HUES64 (cell line): ENCODE measurements at regions not wholly inside any gene's neighbourhood (a gene's known extent, or its start where the extent isn't known, plus 50 kb on each side); places are given as distances from the start of the nearest gene placed in this dataset.

Experiments
- H3K27ac ChIP-seq: 2 replicates; pipeline ENCODE4 v1.7.0; 2013; ENCODE audit warnings: low read depth, low read length, inconsistent platforms
- H3K27me3 ChIP-seq: 2 replicates; pipeline ENCODE4 v1.6.1; 2013; ENCODE audit warnings: mild to moderate bottlenecking, low read length; ENCODE audit not compliant: insufficient read depth
- H3K36me3 ChIP-seq: 2 replicates; pipeline ENCODE4 v1.6.1; 2013; ENCODE audit warnings: mild to moderate bottlenecking, low read length; ENCODE audit not compliant: insufficient read depth
- H3K4me1 ChIP-seq: 2 replicates; pipeline ENCODE4 v1.6.1; 2013; ENCODE audit warnings: mild to moderate bottlenecking, low read length, moderate library complexity; ENCODE audit not compliant: insufficient read depth
- H3K4me3 ChIP-seq: 2 replicates; pipeline ENCODE4 v1.5.1; 2013; ENCODE audit warnings: mild to moderate bottlenecking, low read length, moderate library complexity
- H3K9ac ChIP-seq: 2 replicates; pipeline ENCODE4 v1.6.1; 2013; ENCODE audit warnings: mild to moderate bottlenecking, low read depth, low read length
- H3K9me3 ChIP-seq: 2 replicates; pipeline ENCODE4 v1.6.1; 2013; ENCODE audit warnings: low read depth, low read length; ENCODE audit not compliant: insufficient read depth
- WGBS: fragments of 150-250, 120-280 bp; methylation state at CpG from one replicate; pipeline ENCODE4 v1.1.7; 2013; ENCODE audit warnings: missing lambda C conversion rate; 5-methylcytosine and 5-hydroxymethylcytosine counted together

DNA sequence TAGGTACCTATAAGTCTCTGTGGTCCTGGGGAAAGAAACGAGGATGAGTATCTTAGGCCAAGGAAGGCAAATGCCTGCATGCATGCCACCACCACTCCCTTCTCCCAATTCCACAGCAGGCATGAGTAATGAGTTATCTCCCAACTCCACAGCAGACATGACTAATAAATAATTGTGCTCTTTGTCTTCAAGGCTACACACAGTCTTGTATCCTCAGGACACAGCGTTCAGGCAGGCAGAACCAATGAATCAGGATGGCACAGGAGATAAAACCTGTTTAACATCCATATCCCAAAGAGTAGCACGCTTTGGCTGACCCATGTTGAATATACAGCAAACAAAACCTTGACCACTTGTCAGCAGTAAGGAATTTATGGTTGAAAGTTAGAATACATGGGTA, 229.7 kb upstream of the NFE2L3 start:
- Histone ChIP-seq H3K9ac (no peak overlapping the region), H3K4me3 (no peak overlapping the region), H3K36me3 (no peaks in the 10 kb centered on the region), H3K27me3 (no peaks in the 10 kb centered on the region; the same call in 1 of the 2 replicates), H3K9me3 (no peaks in the 10 kb centered on the region), H3K4me1 (no peaks in the 10 kb centered on the region), H3K27ac (no peak overlapping the region)
- 84% methylated on average over 3 of the region's 3 CpGs for whole genome bisulfite sequencing

DNA sequence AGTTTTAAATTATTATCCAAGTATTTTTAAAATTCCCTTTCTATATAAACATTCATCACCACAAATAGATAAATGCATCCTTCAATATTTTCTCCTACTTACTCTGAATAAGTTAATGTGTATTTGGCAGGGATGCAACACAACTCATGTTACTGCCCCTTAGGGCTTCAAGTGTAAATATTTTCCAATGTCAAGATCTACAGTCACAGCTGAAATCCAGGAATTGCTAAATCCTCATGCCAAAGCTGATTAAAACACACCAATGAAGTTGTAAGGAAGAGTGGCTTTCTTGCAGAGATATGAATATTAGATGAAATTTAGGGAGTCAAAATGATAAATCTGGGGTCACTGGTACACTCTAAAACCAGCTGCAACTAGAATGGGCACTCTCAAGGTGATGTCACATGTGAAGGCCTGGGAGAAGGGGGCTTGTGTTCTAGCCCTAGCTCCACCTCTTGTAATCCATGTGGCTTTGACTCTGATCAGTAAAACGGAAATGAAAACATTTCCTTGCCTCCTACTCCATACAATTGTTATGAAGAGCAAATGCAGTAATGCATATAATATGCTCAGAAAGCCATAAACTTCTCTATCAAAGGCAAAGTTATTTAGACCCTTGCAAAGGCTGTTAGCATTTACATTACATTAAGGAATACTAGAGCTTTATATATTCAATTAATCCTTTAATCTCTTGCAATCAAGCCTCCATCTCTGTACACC, 228.1 kb upstream of the NFE2L3 start:
- 100% methylated on average over 1 of the region's 1 CpG for WGBS
- Histone ChIP-seq H3K9ac (no peak overlapping the region), H3K27ac (no peak overlapping the region)

DNA sequence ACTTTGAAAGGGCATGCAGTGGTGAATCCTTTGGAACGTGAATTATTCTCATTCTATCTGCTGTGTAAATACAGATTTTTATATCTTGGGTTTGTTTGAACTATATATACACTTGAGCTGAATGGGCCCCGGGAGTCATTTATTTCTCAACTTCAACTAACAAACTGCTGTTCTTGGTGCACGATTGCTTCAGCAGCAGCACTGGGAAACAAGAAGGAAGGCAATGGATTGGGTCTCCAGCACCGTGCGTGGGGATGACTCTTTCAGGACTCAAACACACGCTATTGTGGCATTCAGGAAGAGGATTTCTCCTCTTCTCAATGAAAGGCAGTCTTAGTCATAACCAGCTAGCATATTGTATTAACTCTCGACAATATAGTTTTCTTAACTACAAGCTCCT, 226.0 kb upstream of the NFE2L3 start:
- Histone ChIP-seq H3K9me3 (no peaks in the 10 kb centered on the region), H3K9ac (no peak overlapping the region), H3K36me3 (no peaks in the 10 kb centered on the region), H3K4me1 (no peaks in the 10 kb centered on the region), H3K27ac (no peak overlapping the region), H3K4me3 (no peak overlapping the region), H3K27me3 (no peaks in the 10 kb centered on the region; the same call in 1 of the 2 replicates)
- WGBS: 74% methylated on average over 5 of the region's 7 CpGs

More for the DNA sequence above, 228.1 kb upstream of the NFE2L3 start:
- no peaks in the 10 kb centered on the region for H3K9me3 ChIP-seq
- H3K27me3 ChIP-seq: no peaks in the 10 kb centered on the region; the same call in 1 of the 2 replicates
- no peaks in the 10 kb centered on the region for H3K36me3 ChIP-seq
- no peak overlapping the region for H3K4me3 ChIP-seq
- H3K4me1 ChIP-seq: no peaks in the 10 kb centered on the region

DNA sequence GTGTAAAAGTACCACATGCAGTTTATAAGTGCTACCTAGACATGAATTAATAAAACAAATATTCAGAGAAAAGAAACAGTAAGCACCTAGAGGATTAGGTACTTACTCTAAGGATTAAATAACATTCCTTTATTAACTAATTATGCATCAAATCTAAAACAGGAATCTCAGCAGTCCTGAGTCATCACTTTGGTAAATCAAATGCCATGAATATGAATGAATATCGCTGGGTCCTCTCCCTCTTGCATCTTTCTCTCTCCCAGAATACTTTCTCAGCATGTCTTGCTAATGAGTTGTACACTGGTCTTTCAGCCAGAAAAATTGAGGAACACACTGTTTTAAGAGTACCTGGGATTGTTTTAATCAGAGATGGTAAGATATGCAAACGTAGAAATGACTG, 225.5 kb upstream of the NFE2L3 start:
- Histone ChIP-seq H3K4me3 (no peak overlapping the region), H3K27ac (no peak overlapping the region), H3K9me3 (no peaks in the 10 kb centered on the region), H3K27me3 (no peaks in the 10 kb centered on the region; the same call in 1 of the 2 replicates), H3K4me1 (no peaks in the 10 kb centered on the region), H3K36me3 (no peaks in the 10 kb centered on the region), H3K9ac (no peak overlapping the region)
- 93% methylated on average over 2 of the region's 2 CpGs for WGBS

DNA sequence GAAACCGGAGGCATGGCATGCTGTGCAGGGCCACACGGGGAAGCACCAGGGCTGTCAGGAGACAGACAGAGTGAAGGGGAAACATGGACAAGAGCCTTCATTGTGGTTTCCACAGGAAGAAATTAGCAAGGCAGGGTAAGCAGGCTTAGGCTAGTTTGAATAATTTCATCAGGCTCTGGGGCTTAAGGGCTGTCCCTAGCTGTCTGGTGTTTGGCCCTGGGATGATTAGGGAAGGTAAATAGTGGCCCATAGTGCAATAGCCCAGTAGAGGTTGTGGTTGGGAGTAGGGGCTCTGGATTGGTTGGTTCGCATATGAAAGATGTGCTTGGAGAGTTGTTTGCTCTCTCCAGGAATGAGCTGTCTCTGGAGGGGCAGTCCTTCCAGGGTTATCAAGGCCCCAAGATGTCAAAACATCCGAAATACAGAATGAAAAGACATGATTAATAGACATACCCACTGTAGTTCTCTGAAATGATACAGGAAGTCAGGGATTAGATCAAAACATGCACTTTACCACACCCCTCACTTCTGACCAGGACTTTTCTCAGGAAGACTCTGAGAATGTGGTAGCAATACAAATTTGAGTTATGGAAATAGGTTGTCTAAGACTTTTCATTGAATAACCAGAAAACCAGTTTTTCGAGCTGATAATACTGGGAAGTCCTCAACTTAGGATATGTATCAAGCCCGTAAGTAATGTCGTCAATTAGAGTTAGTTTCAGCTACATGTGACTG, 224.9 kb upstream of the NFE2L3 start:
- Histone ChIP-seq H3K36me3 (no peaks in the 10 kb centered on the region), H3K9me3 (no peaks in the 10 kb centered on the region), H3K9ac (no peak overlapping the region), H3K4me1 (no peaks in the 10 kb centered on the region), H3K27ac (no peak overlapping the region), H3K4me3 (no peak overlapping the region), H3K27me3 (no peaks in the 10 kb centered on the region)
- 89% methylated on average over 7 of the region's 7 CpGs for WGBS

DNA sequence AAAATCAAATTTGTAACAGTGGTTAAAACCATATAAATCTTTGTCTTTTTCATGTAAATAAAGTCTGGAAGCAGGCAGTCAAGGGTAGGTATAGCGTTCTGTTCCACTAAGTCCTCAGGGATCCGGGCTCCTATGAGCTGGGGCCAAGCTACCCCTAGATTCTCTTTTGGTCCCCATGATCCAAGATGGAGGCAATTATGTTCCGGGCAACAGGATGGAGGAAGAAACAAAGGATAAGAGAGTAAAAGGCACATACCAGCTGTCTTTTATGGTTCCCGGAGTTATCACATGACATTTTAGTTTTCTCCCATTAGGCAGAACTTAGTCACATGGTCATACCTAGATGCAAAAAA, 224.4 kb upstream of the NFE2L3 start:
- no peaks in the 10 kb centered on the region for H3K36me3 ChIP-seq
- no peak overlapping the region for H3K9ac ChIP-seq
- H3K27ac ChIP-seq: no peak overlapping the region
- 96% methylated on average over 4 of the region's 4 CpGs for WGBS
- no peak overlapping the region for H3K4me3 ChIP-seq
- no peaks in the 10 kb centered on the region for H3K27me3 ChIP-seq
- H3K4me1 ChIP-seq: no peaks in the 10 kb centered on the region
- H3K9me3 ChIP-seq: no peaks in the 10 kb centered on the region

DNA sequence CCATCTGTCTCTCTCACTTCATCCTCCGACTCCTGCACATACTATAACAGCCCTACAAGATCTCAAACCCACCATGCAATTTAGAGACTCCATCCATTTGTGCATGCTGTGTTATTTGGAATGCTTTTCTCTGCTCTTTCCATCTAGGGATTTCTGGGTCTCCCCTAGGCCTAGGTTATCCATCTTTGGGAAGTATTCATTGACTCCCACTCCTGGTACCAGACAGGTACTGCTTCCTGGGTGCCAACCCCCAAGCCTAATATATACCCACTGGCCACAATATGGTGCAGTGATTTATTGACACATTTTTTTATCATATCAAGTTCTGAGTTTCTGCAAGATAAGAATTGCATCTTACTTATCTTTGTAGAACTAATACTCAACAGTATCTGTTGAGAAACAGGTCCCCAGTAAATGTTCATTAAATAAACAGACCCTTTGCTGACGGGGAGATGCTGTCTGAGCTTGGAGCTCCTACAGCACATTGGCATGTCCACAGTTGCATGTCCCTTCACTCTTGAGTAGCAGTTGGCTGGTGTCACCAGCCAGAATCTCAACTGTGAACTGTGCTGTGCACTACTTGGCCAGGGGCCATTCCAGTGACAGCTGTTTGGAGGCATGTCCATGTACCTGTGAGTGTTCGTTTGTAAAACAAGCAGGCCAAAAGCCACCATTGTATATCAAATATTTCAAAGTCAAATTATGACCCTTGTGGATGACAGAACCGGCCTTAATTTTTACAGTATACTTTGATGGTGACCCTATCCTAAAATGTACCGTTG, 223.3 kb upstream of the NFE2L3 start:
- H3K27me3 ChIP-seq: no peaks in the 10 kb centered on the region
- no peaks in the 10 kb centered on the region for H3K9me3 ChIP-seq
- 94% methylated on average over 5 of the region's 5 CpGs for WGBS
- no peak overlapping the region for H3K4me3 ChIP-seq
- H3K36me3 ChIP-seq: no peaks in the 10 kb centered on the region
- no peaks in the 10 kb centered on the region for H3K4me1 ChIP-seq
- H3K9ac ChIP-seq: no peak overlapping the region
- no peak overlapping the region for H3K27ac ChIP-seq

DNA sequence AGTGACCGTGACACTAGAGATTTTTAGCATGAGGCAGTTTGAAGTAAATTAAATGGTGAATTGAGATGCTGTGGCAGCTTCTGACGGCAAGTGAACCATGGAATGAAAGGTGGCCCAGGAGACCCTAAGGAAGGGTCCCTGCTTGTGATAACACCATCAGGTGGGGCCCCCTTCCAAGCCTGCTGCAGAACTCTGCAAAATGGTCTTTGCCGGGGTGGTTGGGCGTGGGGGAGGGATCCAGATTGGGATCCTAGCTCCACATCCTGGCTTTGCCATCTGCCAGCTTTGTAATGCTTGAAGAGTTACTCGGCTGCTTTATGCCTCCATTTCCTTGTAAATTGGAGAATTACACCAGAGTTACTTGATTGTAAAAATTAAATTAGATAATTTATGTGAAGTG, 222.6 kb upstream of the NFE2L3 start:
- H3K4me3 ChIP-seq: no peak overlapping the region
- WGBS: 94% methylated on average over 5 of the region's 5 CpGs
- H3K27me3 ChIP-seq: no peaks in the 10 kb centered on the region
- H3K4me1 ChIP-seq: no peaks in the 10 kb centered on the region
- H3K27ac ChIP-seq: no peak overlapping the region
- peaks cover under 1% of the 10 kb centered on the region; the same call in 1 of the 2 replicates for H3K9me3 ChIP-seq
- H3K9ac ChIP-seq: no peak overlapping the region
- no peaks in the 10 kb centered on the region for H3K36me3 ChIP-seq

DNA sequence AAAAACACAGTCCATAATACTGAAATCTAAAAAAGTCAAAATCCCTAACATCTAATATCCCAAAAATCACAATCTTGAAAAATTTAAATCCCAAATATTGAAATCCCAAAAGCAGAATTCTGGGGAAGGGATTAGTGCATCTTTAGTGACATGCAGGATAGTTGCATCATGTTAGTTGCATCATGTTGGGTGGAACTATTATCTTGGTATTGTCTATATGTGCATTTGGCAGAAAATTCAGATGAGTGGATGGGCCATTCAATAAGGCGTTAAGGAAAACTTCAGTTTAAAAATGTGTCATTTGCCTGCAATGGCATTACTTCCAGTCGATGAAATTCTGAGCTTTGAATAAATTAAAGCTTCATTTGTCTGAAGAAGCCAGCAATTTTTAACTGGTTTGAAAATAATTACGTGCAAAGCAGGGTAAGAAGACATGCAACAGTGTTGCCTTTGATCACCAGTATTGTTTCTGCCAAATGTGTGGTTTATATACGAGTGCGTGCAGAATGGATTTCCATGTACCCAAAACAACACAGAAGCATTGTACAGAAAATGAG, 221.4 kb upstream of the NFE2L3 start:
- Histone ChIP-seq H3K27me3 (no peaks in the 10 kb centered on the region), H3K36me3 (no peaks in the 10 kb centered on the region), H3K27ac (no peak overlapping the region), H3K9ac (no peak overlapping the region), H3K4me3 (no peak overlapping the region), H3K4me1 (no peaks in the 10 kb centered on the region), H3K9me3 (peaks cover 8% of the 10 kb centered on the region; the same call in 1 of the 2 replicates)
- WGBS: 96% methylated on average over 5 of the region's 5 CpGs

DNA sequence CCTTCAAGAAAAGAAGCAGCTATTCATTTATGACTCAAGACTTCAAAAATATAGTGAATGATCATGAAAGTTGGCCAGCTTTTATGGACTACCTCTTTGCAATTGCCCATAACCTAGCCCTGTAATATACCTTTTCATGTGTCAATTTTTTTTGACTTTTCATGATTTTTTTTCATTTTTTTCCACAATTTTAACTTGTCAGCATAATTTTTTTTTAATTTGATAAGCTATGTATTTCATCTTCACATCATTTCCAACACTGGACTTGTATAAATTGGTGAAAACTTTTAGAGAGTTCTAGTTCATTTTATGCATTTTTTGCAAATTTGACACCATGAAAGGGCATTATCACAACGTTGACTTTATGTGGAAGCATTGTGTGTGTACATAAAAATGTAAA, 220.8 kb upstream of the NFE2L3 start:
- no peak overlapping the region for H3K9ac ChIP-seq
- WGBS: no CpG with 5 or more reads among the region's 1 CpG
- H3K9me3 ChIP-seq: peaks cover 8% of the 10 kb centered on the region; the same call in 1 of the 2 replicates
- H3K4me1 ChIP-seq: no peaks in the 10 kb centered on the region
- H3K4me3 ChIP-seq: no peak overlapping the region
- H3K36me3 ChIP-seq: no peaks in the 10 kb centered on the region
- no peak overlapping the region for H3K27ac ChIP-seq
- H3K27me3 ChIP-seq: no peaks in the 10 kb centered on the region

DNA sequence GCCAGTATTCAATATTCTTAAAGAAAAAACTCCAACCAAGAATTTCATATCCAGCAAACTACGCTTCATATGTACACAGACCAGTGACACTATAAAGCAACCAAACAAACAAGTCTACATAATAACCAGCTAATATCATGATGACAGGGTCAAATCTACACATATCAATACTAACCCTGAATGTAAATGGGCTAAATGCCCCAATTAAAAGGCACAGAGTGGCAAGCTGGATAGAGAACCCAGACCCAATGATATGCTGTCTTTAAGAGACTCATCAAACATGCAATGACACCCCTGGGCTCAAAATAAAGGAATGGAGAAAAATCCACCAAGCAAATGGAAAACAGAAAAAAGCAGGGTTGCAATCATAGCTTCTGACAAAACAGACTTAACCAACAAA, 218.1 kb upstream of the NFE2L3 start:
- Histone ChIP-seq H3K4me3 (no peak overlapping the region), H3K9ac (no peak overlapping the region), H3K27me3 (no peaks in the 10 kb centered on the region), H3K27ac (no peak overlapping the region), H3K4me1 (no peaks in the 10 kb centered on the region), H3K36me3 (no peaks in the 10 kb centered on the region), H3K9me3 (peaks cover 8% of the 10 kb centered on the region; the same call in 1 of the 2 replicates)
- WGBS: 96% methylated on average over 1 of the region's 1 CpG
